ENCODE measurements at regions not wholly inside any gene's neighbourhood (a gene's known extent, or its start where the extent isn't known, plus 50 kb on each side); places are given as distances from the start of the nearest gene placed in this dataset.

- TF ChIP-seq CTCF (IDR thresholded peaks at IDR 0.05; ENCODE audit: low read depth, low read length) (no peak), EZH2phosphoT487 (IDR thresholded peaks at IDR 0.05; ENCODE audit: low read depth) (no peak)
Measured at GRCh38 chr6:23870496-23870895, 255.5 kb upstream of the NRSN1 start.

Measured in OCI-LY3 (cell line).